TTC549 (cell line): ENCODE measurements at regions not wholly inside any gene's neighbourhood (a gene's known extent, or its start where the extent isn't known, plus 50 kb on each side); places are given as distances from the start of the nearest gene placed in this dataset.
"Not testable (repeated sequence)": the region's sequence is repeated elsewhere in the genome, so short reads cannot be mapped to it uniquely, and the experiment has no call there.

Experiments
- FAIRE-seq: peaks from 2 replicates; lab custom pipeline; 2012; peaks lifted over from hg19 to GRCh38; lab: Jason Lieb, UNC

DNA sequence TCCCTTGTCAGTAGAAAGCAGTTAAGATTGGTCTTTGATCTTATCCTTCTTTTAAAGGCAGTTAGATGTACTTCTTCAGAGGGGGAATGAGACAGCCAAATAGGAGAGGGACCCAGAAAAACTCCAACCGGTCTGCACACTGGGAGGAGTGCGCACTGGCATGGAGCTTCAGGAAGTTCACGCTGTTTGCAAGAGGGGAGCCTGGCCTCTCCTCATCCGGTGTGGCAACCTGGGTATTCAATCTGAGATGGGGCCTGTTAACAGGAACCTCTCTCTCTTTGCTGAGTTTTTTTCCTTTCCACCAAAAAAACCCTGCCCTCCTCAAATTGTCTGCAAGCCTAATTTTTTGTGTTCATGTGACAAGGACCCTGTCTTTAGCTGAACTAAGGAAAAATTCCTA lies 162.5 kb upstream of the OLIG3 start:
- no peak for FAIRE-seq

DNA sequence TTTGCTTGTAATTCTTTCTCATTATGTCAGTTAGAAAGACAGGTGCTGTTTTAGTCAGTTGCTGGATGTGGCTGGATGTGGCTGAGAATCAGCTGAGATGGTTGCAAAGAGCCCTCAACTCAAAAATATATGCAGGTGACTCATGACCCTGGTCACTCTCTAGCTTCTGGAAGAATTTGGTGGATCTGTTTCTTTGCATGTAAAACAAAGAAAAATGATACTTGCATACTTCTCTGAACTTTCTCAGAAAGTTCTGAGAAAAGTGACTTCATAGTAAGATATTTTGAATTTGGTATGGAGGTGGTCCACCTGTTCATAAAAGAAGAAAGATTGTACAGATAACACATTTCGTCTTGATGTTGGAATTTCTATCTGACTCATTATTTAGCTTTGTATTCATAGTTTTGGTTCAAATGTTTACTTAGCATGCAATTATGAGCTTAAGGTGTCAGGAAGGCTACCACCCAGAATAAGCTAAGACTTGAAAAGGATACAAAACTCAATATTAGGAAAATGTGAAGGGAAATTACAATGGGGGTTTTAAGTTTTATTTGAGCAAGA lies 163.2 kb upstream of the OLIG3 start:
- FAIRE-seq = no peak

DNA sequence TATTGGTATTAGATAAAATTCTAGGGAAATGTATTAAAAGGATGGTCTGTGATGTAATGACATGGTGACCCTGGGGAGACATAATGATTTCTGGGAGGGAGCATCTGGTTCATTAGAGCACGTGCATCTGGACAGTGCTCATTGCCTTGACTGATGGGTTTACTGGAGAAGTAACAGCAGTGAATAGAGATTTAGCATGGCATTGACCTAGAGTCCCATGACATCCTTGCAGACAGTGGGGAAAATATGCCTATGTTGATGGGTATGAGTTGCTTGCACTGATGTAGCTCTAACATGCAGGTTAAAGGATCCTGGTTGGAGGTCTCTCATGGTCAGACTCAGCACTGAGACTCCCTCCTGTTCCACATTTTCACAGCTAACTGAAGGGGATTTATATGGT lies 164.1 kb upstream of the OLIG3 start:
- no peak for FAIRE-seq

DNA sequence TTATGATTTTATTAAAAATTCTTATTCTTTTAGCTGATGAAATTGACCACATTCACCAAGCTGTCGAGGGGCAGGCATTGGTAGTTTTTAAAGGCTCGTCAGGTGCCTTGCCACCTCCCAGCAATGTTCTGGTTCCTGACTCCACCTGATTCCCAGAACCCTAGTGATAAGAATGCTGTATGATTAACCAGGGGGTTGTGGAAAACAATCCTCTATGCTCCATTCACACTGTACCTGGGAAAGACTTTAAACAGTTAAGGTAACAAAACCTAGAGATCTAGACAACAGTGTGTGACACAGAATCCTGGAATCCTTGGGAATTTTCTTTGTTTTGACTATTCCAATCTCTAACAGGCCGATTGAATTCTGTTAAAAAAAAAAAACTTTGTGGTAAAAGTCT lies 165.7 kb upstream of the OLIG3 start:
- FAIRE-seq = no peak

DNA sequence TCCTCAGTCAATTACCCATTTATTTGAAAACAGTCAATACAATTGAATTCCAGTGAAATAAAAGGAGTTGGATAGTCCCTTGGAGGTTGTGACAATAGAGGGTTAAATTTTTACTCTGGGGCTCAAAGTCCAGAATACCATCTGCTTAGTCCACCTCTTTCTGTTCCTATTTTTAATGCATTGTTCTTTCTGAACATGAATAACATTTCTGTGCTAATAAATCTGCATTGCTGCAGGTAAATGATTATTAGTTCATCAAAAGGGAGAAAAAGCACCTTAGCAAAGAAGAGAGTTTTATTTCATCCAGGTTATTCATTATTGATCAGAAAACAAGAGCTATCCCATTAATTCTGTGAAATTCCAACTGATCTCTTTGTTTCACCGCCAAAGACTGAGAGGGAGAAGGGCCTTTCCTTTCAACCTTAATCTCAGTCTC lies 166.1 kb upstream of the OLIG3 start:
- no peak for FAIRE-seq

DNA sequence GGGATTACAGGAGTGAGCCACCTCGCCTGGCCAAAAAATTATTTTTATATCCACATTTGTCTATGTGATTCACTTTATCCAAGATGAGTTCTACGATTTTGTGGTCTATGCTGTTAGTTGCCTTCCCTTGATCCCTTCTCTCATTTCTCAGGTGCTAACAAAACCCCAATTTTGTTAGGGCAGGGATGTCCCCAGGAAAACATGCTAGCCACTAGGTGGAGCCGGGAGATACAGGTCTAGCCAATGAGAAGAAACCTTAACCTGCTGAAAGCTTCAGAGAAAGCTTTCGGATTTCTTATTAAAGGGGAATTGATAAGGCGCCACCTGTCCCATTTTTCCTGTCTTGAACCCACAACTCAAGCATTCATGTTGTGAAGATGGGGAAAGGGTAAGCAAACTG lies 167.4 kb upstream of the OLIG3 start:
- no peak for FAIRE-seq

DNA sequence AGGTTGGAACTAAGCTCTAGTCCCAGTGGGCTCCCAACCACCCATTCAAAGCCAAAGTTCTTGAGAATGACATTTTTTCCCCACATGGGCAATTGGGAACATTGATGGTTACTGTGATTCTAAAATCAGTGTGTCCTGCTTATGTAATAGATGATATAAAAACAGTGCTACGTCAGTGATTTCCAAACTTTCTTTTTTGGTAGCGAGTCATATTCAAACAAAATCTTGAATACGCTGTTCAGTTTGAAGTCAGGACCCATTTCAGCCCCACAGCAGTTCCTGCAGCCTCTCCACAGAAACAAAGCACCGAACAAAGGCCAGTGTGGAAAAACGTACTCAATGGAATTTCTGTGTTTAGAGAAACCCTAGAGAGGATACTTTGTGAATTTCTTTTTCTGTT lies 170.0 kb upstream of the OLIG3 start:
- peak; percentile 22 for FAIRE-seq

DNA sequence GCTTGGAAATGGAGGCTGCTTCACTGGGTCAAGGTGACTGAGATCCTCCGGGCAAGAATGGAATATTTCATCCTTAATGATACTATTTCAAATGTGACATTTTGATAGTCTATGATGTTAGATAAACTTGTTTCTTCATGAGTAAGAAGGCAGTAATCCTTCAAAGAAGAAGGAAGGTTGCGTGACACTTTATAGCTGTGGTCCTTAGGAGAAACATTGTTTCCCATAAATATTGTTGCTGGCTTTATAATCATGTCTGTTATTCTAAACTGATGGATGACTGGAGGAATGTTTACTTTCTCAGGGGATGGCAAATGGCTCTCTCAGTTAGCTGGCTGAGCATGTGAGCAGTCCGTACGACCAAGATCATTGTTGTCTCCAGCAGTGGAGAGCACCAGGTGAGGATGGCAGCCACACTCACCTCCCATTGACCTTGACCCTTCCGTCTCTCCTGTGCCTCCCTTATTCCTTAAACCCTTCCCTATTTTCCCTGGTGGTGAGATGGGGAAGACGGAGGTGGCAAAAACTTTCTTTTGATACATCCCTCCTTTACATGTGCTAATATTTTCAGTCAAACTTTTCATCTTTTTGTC lies 171.2 kb upstream of the OLIG3 start:
- peak; percentile 93 for FAIRE-seq

DNA sequence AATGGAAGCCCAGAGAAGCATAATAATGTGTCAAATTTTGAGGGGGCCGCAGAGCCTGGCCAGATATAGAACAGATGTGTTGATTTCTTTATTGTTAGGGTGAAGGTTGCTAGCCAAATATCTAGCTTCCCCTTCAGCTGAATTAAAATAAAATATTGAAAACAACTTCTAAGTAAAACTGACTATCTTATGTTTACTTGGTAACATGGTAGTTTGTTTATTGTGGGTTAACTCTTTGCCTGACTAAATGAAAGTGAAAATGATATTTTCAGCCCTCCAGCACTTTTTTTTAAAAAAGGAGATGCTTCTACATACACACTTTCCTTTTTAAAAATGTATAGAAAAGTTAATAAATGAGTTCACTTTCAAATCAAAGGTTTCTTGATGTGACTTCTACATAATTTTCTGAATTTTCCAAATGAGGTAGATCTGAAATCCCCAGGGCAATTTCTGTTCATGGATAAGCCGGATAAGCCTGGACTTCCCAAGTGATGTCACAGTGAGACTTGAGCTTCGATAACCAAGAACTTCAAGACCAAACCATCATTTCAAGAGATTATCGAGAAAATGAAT lies 172.1 kb upstream of the OLIG3 start:
- no peak for FAIRE-seq

DNA sequence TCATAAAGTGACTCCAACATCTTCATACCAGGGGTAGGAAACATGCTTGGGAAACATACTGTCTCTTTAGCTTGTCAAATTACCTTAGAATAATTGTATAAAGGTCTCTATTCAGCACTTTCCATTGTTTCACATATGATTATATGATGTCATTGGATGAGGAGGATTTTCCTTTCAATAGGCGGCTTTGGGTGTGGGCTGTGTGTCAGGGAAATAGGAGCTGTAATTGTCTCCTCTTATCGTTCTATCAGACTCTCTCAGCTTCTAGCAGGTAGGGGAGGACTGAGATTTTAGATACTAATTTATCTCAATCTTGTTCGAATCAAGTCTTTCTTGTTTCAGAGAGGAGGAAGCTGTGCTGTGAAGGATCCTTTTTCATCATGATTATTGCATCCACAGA lies 179.4 kb upstream of the OLIG3 start:
- FAIRE-seq = no peak

DNA sequence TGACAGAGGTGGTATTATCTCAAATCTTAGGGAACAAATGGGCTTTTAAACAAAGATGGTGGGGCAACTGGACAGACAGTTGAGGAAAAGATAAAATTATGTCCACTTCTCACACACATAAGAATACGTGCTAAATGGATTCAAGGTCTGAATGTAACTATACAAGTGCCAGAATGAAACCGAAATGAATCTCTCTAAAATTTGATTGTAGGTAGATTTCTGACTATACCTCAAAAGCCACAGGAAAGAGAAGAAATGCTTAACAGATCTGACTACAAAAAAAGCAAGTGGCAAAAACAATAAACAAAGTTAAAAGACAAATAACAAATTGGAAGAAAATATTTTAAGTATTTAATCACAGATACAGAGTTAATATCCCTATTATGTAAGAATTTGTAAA lies 182.7 kb upstream of the OLIG3 start:
- no peak for FAIRE-seq

DNA sequence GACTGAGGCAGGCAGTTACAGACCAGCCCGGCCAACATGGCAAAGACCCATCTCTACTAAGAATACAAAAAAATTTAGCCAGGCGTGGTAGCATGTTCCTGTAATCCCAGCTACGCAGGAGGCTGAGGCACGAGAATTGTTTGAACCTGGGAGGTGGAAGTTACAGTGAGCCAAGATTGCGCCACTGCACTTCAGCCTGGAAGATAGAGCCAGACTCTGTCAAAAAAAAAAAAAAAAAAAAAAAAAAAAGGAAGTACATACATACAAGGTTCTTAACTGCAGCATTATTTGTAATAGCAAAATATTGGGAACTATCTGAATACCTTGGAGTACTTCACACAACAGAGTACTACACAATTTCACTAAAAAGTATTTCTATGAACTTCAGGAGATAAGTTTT lies 183.5 kb upstream of the OLIG3 start:
- FAIRE-seq = no peak

DNA sequence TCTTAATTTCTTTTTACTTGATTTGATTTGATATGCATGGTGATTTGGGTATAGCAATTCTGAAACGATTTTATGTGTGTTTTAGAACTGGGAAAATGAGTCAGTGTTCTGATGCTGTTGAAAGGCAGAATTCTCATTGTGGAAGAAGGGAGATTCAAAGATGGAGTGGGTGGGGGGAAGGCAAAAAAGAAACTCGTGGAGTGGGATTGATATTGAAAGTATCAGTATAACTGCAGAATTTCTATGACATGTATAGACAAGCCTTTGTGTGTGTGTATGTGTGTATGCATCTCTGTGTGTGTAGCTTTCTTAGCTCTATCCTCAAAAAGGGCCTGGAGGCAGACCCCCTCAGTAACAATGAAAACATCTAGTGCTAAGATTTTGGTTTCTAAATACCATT lies 184.3 kb upstream of the OLIG3 start:
- FAIRE-seq = no peak

DNA sequence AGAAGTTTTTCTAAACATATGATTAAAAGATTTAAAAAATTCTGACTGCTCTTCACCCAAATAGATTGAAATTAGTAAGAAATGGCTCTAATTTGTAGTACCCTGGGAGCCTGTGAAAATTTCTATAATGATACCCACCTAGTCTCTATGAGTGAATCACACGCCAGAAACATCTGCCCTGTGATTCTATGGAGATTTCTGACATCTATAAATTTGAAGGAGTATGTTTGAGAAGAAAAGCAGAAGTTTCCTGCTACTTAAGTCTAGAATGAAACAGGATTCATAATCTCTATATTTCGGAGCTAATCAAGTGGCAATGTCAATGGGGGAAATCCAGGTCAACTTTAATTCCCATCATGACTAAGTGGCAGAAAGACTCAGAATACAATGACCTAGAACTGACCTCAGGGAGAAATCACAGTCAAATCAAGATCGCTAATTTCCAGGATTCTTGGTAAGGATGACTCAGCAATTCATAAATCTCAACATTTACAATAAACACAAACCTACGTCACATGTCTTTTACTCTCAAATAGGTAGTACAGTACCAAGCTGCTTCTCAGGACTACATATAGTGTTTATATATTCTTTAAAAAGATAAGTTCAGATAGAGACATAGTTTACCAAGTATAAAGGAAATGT lies 186.2 kb upstream of the TNFAIP3 start:
- no peak for FAIRE-seq

DNA sequence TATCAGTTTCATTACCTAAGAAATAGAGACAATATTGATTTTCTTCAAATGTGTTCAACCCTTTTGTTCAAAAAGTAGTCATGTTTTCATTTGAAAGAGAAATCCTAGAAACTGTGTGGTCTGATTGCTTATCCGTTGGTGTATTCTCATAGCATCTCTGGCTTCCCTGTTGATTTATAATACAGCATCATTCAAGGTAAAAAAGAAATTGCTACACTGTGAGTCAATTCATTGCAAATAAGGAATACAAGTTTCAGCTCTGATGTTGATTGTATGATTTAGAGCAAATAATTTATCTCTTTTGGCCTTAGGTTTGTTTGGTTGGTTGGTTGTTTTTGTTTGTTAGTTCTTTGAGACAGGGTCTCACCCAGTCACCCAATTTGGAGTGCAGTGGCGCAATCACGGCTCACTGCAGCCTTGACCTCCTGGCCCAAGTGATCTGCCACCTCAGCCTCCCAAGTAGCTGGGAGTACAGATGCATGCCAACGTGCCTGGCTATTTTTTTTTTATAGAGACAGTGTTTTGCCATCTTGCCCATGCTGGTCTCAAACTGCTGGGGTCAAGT lies 185.5 kb upstream of the TNFAIP3 start:
- FAIRE-seq = no peak

DNA sequence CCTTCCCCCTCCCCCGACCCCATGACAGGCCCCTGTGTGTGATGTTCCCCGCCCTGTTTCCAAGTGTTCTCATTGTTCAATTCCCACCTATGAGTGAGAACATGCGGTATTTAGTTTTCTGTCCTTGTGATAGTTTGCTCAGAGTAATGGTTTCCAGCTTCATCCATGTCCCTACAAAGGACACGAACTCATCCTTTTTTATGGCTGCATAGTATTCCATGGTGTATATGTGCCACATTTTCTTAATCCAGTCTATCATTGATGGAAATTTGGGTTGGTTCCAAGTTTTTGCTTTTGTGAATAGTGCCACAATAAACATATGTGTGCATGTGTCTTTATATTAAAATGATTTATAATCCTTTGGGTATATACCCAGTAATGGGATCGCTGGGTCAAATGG lies 184.4 kb upstream of the TNFAIP3 start:
- FAIRE-seq = not testable (repeated sequence)

DNA sequence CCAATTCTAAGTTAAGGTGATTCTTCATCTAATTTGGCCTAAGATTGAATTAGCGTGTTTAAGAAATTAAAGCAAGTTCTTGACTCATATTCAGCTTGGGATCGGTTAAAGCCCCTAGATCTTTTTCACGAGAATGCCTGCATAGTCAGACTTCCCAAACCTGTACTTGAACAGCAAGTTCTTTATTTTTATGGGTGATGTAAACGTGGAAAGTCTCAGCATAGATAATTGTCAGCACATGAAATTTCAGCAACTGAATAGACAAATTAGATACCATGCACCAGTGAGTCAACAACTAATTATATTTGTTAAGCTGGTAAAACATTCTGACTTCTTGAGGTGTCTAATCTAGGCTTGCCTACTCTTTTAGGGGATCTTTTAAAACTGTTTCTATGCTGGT lies 183.1 kb upstream of the TNFAIP3 start:
- no peak for FAIRE-seq

DNA sequence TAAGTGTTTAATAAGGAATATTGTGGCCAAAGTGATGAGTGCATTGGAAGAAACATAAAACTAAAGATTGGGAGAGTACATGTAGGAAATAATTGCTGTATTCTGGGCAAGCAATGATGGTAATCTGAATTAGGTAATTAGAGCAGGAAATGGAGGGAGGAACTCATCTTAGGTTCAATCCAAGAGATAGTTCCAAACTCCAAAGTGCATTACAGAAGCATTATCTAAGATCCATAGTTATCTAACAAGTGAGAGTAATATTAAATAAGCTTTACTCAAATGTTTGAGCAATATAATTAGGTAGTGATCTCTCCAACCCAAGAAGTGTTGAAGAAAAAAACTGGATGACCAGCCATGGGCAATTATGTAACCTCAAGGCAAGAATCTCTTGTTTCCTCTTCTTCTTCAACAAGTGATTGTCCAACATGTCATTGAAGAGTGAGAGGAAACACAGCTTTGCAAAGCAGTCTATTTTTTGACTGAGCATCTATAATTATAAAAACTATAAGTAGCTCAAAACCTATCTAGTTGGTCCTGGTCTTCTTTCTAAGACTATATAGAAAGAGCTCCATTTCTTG lies 181.2 kb upstream of the TNFAIP3 start:
- FAIRE-seq = no peak

DNA sequence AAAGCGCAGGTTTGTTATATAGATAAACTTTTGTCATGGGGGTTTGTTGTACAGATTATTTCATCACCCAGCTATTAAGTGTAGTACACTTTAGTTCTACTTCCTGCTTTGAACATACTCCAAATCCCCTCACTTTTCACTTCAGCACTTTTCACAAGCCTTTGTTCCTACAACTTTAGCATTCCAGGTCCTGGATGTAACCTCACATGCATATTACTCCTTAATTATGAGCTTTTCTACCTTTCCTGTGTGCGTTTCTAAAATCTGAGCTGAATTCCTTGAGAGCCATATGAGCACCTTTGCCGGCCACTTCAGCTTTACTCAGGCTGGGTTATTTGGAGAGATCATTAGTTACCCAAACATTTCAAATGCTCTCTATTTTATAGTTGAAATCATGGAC lies 179.2 kb upstream of the TNFAIP3 start:
- FAIRE-seq = no peak

DNA sequence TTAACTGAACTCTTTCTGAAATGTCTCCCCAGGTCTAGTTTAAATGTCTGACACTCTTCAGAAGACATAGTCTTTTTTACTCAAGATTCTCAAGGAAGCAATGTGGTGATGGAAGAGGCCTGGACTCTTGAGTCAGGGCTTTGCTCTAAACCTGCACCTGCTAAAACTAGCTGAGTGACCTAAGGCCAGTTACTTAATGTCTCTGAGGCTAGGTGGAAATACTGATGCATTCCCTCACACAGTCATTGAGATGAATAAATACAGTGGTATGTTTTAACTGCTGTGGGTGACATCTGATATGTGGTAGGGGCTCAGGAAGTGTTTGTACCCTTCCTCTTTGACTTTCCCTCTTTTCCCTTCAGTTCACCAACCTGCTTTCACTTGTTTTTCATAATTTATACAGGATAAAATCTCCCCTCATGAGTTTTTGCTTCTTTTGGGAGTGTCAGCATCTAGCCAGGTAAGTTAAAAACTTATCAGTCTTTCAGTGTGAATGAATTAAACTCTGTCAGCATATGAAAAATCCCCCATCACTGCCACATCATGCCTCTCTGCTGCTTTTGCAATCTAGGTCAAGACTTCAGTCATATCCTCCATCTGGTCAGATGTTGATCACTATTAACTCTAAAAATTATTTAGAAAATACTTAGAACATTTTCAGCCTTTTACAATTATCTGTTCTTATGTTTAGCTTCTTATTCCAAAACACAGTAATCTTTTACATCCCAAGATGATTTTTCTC lies 178.7 kb upstream of the TNFAIP3 start:
- FAIRE-seq = no peak

DNA sequence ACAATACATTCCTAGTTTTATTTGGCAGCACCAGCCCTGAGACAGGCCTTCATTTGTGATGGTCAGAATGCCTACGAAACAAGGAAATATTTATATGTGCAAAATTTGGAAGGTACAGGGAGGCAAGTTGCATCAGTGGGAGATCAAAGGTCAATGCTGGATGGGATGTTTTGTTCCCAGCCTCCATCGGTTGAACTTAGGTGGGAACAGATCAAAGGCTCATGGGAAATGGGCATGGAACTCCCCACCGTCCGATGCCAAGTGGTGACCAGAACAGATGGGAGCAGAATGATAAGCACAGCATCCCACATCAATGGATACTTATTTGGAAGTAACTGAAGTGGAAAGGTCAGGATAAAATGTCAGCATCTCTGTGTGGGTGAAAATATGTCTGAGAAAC lies 177.7 kb upstream of the TNFAIP3 start:
- no peak for FAIRE-seq

DNA sequence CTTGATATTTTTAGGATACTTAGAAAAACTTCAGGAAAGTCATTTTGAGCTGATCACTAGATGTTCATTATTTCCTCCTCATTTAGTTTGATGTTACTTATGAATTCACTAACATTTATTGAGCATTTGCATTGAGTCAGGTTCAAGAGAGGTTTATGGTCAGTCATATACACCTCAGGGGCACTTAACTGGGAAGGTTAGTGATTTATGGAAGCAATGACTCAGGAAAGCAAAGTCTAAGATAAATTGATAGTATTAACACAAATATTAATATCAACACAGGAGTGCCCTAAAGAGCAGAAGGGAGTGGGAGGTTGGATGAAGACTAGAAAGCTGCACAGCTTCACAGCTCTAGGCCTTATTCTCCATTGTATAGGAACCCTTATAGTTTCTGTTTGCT lies 177.0 kb upstream of the TNFAIP3 start:
- no peak for FAIRE-seq

DNA sequence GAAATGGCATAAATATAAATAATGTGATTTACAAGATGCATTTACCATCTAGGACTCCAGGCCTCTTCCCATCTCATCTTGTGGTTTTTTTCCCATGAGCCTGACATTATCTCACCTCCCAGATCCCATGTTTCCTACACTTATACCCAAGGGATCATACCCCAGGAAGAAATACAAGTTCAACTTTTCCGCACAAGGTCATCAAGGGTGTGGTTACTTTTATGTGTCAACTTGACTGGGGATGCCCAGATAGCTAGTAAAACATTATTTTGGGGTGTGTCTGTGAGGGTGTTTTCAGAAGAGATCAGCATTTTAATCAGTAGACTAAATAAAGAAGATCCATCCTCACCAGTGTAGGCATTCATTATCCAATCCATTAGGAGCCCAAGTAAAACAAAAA lies 176.3 kb upstream of the TNFAIP3 start:
- no peak for FAIRE-seq
